Stimulated activated CD8-positive, alpha-beta memory T cell treated with anti-CD3 and anti-CD28 coated beads, Interleukin-15, amount 100 ng/mL, for 4 hours (primary cell): ENCODE measurements at regions not wholly inside any gene's neighbourhood (a gene's known extent, or its start where the extent isn't known, plus 50 kb on each side); places are given as distances from the start of the nearest gene placed in this dataset.

Source experiments
- DNase-seq, 2 donors: peaks; one replicate each; pipeline ENCODE4 v3.0.0-alpha.2; 2020; ENCODE audit warnings: low read depth in 2 of 2

GRCh38 chr10:78755063-78755701, 313.6 kb upstream of the ZMIZ1 start:
- DNase-seq, result no peak

- DNase-seq, result no peak
Observed at GRCh38 chr10:78755877-78756455, 312.8 kb upstream of the ZMIZ1 start.

GRCh38 chr10:78756604-78757343, 312.0 kb upstream of the ZMIZ1 start:
- no peak for DNase-seq

GRCh38 chr10:78757344-78757925, 311.3 kb upstream of the ZMIZ1 start:
- no peak for DNase-seq

- no peak for DNase-seq
Observed at GRCh38 chr10:78758176-78758575, 310.6 kb upstream of the ZMIZ1 start.

GRCh38 chr10:78759456-78760120, 309.2 kb upstream of the ZMIZ1 start:
- no peak for DNase-seq

GRCh38 chr10:78760463-78761310, 308.1 kb upstream of the ZMIZ1 start:
- DNase-seq, result no peak

GRCh38 chr10:78761311-78761781, 307.4 kb upstream of the ZMIZ1 start:
- no peak for DNase-seq

- no peak for DNase-seq
Observed at GRCh38 chr10:78762086-78762630, 306.6 kb upstream of the ZMIZ1 start.

GRCh38 chr10:78763234-78763633, 305.5 kb upstream of the ZMIZ1 start:
- no peak for DNase-seq

- no peak for DNase-seq
Observed at GRCh38 chr10:78763651-78764395, 304.9 kb upstream of the ZMIZ1 start.

- DNase-seq, result no peak
Observed at GRCh38 chr10:78764436-78764835, 304.3 kb upstream of the ZMIZ1 start.

GRCh38 chr10:78764846-78765430, 303.8 kb upstream of the ZMIZ1 start:
- DNase-seq, result no peak

- DNase-seq, result no peak
Observed at GRCh38 chr10:78765726-78766335, 302.9 kb upstream of the ZMIZ1 start.

- DNase-seq, result no peak
Observed at GRCh38 chr10:78766603-78767002, 302.2 kb upstream of the ZMIZ1 start.

GRCh38 chr10:78768041-78768835, 300.5 kb upstream of the ZMIZ1 start:
- no peak for DNase-seq

GRCh38 chr10:78768876-78769275, 299.9 kb upstream of the ZMIZ1 start:
- DNase-seq, result no peak

- no peak for DNase-seq
Observed at GRCh38 chr10:78769526-78769925, 299.2 kb upstream of the ZMIZ1 start.
